ENCODE measurements at regions not wholly inside any gene's neighbourhood (a gene's known extent, or its start where the extent isn't known, plus 50 kb on each side); places are given as distances from the start of the nearest gene placed in this dataset.

- TF ChIP-seq POLR2AphosphoS5 (IDR thresholded peaks at IDR 0.05; ENCODE audit: low read depth, low read length) (no peak), SPI1 (IDR thresholded peaks at IDR 0.05; ENCODE audit: low read depth, low read length) (no peak)
- DNase-seq (ENCODE audit: insufficient read length, low spot score) (no peak), FAIRE-seq (no peak)
Measured at GRCh38 chrX:107566604-107567262, 61.6 kb upstream of the PRPS1 start.

GRCh38 chrX:107567370-107567769 lies 60.9 kb upstream of the PRPS1 start:
- TF ChIP-seq POU2F2 (IDR thresholded peaks at IDR 0.05; ENCODE audit: low read depth, low read length) (no peak), POLR2AphosphoS5 (IDR thresholded peaks at IDR 0.05; ENCODE audit: low read depth, low read length) (no peak), TAF1 (IDR thresholded peaks at IDR 0.05; ENCODE audit: low read depth, low read length) (no peak), PAX5 (IDR thresholded peaks at IDR 0.05; ENCODE audit: insufficient read depth, low read length, severe bottlenecking) (no peak), POLR2A (IDR thresholded peaks at IDR 0.05; ENCODE audit: low read depth, low read length) (no peak), SPI1 (IDR thresholded peaks at IDR 0.05; ENCODE audit: low read depth, low read length) (no peak)
- DNase-seq (ENCODE audit: insufficient read length, low spot score) (no peak), FAIRE-seq (no peak)

GRCh38 chrX:107571296-107571998 lies 56.9 kb upstream of the PRPS1 start:
- no peak for DNase-seq (ENCODE audit: insufficient read length, low spot score)
- no peak for FAIRE-seq
- TF ChIP-seq TAF1 (IDR thresholded peaks at IDR 0.05; ENCODE audit: low read depth, low read length) (no peak), PAX5 (IDR thresholded peaks at IDR 0.05; ENCODE audit: insufficient read depth, low read length, severe bottlenecking) (no peak), POLR2AphosphoS5 (IDR thresholded peaks at IDR 0.05; ENCODE audit: low read depth, low read length) (no peak), SPI1 (IDR thresholded peaks at IDR 0.05; ENCODE audit: low read depth, low read length) (no peak), POLR2A (IDR thresholded peaks at IDR 0.05; ENCODE audit: low read depth, low read length) (no peak), POU2F2 (IDR thresholded peaks at IDR 0.05; ENCODE audit: low read depth, low read length) (no peak)

- no peak for TF ChIP-seq POU2F2 (IDR thresholded peaks at IDR 0.05; ENCODE audit: low read depth, low read length)
- no peak for TF ChIP-seq PAX5 (IDR thresholded peaks at IDR 0.05; ENCODE audit: insufficient read depth, low read length, severe bottlenecking)
- no peak for TF ChIP-seq TAF1 (IDR thresholded peaks at IDR 0.05; ENCODE audit: low read depth, low read length)
- TF ChIP-seq POLR2A (IDR thresholded peaks at IDR 0.05; ENCODE audit: low read depth, low read length), result no peak
- FAIRE-seq, result no peak
- no peak for DNase-seq (ENCODE audit: insufficient read length, low spot score)
Measured at GRCh38 chrX:107573016-107573415, 55.3 kb upstream of the PRPS1 start.

GRCh38 chrX:107574054-107574683 lies 54.1 kb upstream of the PRPS1 start:
- DNase-seq (ENCODE audit: insufficient read length, low spot score) (no peak), FAIRE-seq (peak; percentile 48)
- no peak for TF ChIP-seq SPI1 (IDR thresholded peaks at IDR 0.05; ENCODE audit: low read depth, low read length)
- no peak for TF ChIP-seq POLR2AphosphoS5 (IDR thresholded peaks at IDR 0.05; ENCODE audit: low read depth, low read length)
- TF ChIP-seq PAX5 (IDR thresholded peaks at IDR 0.05; ENCODE audit: insufficient read depth, low read length, severe bottlenecking), result no peak
- TF ChIP-seq POLR2A (IDR thresholded peaks at IDR 0.05; ENCODE audit: low read depth, low read length), result no peak
- no peak for TF ChIP-seq TAF1 (IDR thresholded peaks at IDR 0.05; ENCODE audit: low read depth, low read length)
- TF ChIP-seq POU2F2 (IDR thresholded peaks at IDR 0.05; ENCODE audit: low read depth, low read length), result no peak

- TF ChIP-seq POLR2A (IDR thresholded peaks at IDR 0.05; ENCODE audit: low read depth, low read length) (no peak), PAX5 (IDR thresholded peaks at IDR 0.05; ENCODE audit: insufficient read depth, low read length, severe bottlenecking) (no peak), SPI1 (IDR thresholded peaks at IDR 0.05; ENCODE audit: low read depth, low read length) (no peak), POLR2AphosphoS5 (IDR thresholded peaks at IDR 0.05; ENCODE audit: low read depth, low read length) (no peak), TAF1 (IDR thresholded peaks at IDR 0.05; ENCODE audit: low read depth, low read length) (no peak), POU2F2 (IDR thresholded peaks at IDR 0.05; ENCODE audit: low read depth, low read length) (no peak)
- FAIRE-seq (no peak), DNase-seq (ENCODE audit: insufficient read length, low spot score) (no peak)
Measured at GRCh38 chrX:107574711-107575110, 53.6 kb upstream of the PRPS1 start.

GRCh38 chrX:107576392-107576791 lies 51.9 kb upstream of the PRPS1 start:
- no peak for TF ChIP-seq POLR2A (IDR thresholded peaks at IDR 0.05; ENCODE audit: low read depth, low read length)
- no peak for TF ChIP-seq POU2F2 (IDR thresholded peaks at IDR 0.05; ENCODE audit: low read depth, low read length)
- TF ChIP-seq TAF1 (IDR thresholded peaks at IDR 0.05; ENCODE audit: low read depth, low read length), result no peak
- TF ChIP-seq SPI1 (IDR thresholded peaks at IDR 0.05; ENCODE audit: low read depth, low read length), result no peak
- DNase-seq (ENCODE audit: insufficient read length, low spot score), result no peak
- peak; percentile 71 for FAIRE-seq

- FAIRE-seq (no peak), DNase-seq (ENCODE audit: insufficient read length, low spot score) (no peak)
- no peak for TF ChIP-seq SPI1 (IDR thresholded peaks at IDR 0.05; ENCODE audit: low read depth, low read length)
- no peak for TF ChIP-seq POLR2A (IDR thresholded peaks at IDR 0.05; ENCODE audit: low read depth, low read length)
- TF ChIP-seq POLR2AphosphoS5 (IDR thresholded peaks at IDR 0.05; ENCODE audit: low read depth, low read length), result no peak
- no peak for TF ChIP-seq POU2F2 (IDR thresholded peaks at IDR 0.05; ENCODE audit: low read depth, low read length)
- TF ChIP-seq PAX5 (IDR thresholded peaks at IDR 0.05; ENCODE audit: insufficient read depth, low read length, severe bottlenecking), result no peak
- no peak for TF ChIP-seq TAF1 (IDR thresholded peaks at IDR 0.05; ENCODE audit: low read depth, low read length)
Measured at GRCh38 chrX:107576841-107577240, 51.5 kb upstream of the PRPS1 start.

GRCh38 chrX:107577933-107578332 lies 50.4 kb upstream of the PRPS1 start:
- no peak for DNase-seq (ENCODE audit: insufficient read length, low spot score)
- no peak for TF ChIP-seq POLR2AphosphoS5 (IDR thresholded peaks at IDR 0.05; ENCODE audit: low read depth, low read length)
- TF ChIP-seq POLR2A (IDR thresholded peaks at IDR 0.05; ENCODE audit: low read depth, low read length), result no peak
- no peak for TF ChIP-seq PAX5 (IDR thresholded peaks at IDR 0.05; ENCODE audit: insufficient read depth, low read length, severe bottlenecking)
- no peak for TF ChIP-seq TAF1 (IDR thresholded peaks at IDR 0.05; ENCODE audit: low read depth, low read length)
- no peak for TF ChIP-seq POU2F2 (IDR thresholded peaks at IDR 0.05; ENCODE audit: low read depth, low read length)
- no peak for TF ChIP-seq SPI1 (IDR thresholded peaks at IDR 0.05; ENCODE audit: low read depth, low read length)
- no peak for FAIRE-seq
